ENCODE measurements at regions not wholly inside any gene's neighbourhood (a gene's known extent, or its start where the extent isn't known, plus 50 kb on each side); places are given as distances from the start of the nearest gene placed in this dataset.

DNA sequence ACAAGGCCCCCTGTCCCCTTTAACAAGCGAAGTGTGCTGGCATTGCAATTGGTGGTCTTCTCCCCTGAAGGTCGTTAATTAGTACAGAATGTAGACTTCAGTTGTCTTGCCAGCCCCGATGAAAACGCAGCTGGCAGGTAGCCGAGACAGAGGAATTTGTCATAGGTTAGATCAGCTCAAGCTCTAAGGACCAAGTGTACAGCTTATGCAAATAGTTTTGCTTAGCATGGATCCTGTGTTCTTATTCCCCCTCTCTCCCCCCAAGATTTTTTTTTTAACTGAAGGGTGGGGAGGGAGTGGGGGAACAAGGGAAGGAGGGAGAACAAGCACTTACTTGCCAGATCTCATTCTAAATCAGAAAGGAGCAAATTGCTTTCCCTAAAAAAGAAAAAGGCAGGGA, 58.6 kb upstream of the PARP11 start:
- TF ChIP-seq POLR2A (IDR thresholded peaks at IDR 0.05), result no peak
- no peak for TF ChIP-seq POLR2AphosphoS5 (IDR thresholded peaks at IDR 0.05)
- TF ChIP-seq, protein P1, sequence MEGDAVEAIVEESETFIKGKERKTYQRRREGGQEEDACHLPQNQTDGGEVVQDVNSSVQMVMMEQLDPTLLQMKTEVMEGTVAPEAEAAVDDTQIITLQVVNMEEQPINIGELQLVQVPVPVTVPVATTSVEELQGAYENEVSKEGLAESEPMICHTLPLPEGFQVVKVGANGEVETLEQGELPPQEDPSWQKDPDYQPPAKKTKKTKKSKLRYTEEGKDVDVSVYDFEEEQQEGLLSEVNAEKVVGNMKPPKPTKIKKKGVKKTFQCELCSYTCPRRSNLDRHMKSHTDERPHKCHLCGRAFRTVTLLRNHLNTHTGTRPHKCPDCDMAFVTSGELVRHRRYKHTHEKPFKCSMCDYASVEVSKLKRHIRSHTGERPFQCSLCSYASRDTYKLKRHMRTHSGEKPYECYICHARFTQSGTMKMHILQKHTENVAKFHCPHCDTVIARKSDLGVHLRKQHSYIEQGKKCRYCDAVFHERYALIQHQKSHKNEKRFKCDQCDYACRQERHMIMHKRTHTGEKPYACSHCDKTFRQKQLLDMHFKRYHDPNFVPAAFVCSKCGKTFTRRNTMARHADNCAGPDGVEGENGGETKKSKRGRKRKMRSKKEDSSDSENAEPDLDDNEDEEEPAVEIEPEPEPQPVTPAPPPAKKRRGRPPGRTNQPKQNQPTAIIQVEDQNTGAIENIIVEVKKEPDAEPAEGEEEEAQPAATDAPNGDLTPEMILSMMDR (IDR thresholded peaks at IDR 0.05), result no peak
- Histone ChIP-seq H3K36me3 (no peaks in the 10 kb centered on the region), H3K27me3 (peaks cover 0 to 8% of the 10 kb centered on the region in 2 donors), H3K4me1 (no peaks in the 10 kb centered on the region), H3K9me3 (no peaks in the 10 kb centered on the region), H3K4me3 (no peak overlapping the region), H3K27ac (no peak overlapping the region)
- intact Hi-C loops (cut with DNase I; ENCODE audit: low total_unique reads), result loop anchor here (1.0 kb wide), 1 partner anchor 9 kb away; no protein-coding TSS in a partner anchor
- DNase-seq (ENCODE audit: low spot score in 2 of 2), result peak in 1 of 2 donors; percentile 23

DNA sequence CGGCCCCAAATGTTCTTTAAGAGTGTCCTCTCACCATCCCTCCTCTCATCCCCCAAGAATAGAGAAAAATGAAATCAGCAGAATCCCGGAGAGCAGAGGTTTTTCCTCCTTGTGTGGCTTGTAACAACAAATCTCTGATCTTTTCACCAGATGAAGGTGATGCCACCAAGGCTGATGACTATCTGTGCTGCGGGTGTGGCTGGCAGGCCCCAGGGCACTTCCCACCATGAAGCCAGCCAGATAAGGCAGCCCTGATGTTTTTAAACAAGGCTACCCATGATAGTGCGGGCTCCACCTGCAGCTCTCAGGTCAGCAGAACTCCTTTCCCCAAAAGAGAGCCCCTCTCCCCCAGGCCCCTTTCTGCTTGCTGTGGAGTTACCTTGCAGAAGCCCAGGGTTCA, 58.0 kb upstream of the PARP11 start:
- intact Hi-C loops (cut with DNase I; ENCODE audit: low total_unique reads), result no loop called here
- Histone ChIP-seq H3K36me3 (no peaks in the 10 kb centered on the region), H3K9me3 (no peaks in the 10 kb centered on the region), H3K27ac (no peak overlapping the region), H3K27me3 (peaks cover 0 to 8% of the 10 kb centered on the region in 2 donors), H3K4me1 (no peaks in the 10 kb centered on the region), H3K4me3 (no peak overlapping the region)
- TF ChIP-seq POLR2AphosphoS5 (IDR thresholded peaks at IDR 0.05) (no peak), POLR2A (IDR thresholded peaks at IDR 0.05) (no peak)
- TF ChIP-seq, protein P1 (IDR thresholded peaks at IDR 0.05), result no peak
- DNase-seq (ENCODE audit: low spot score in 2 of 2), result no peak

DNA sequence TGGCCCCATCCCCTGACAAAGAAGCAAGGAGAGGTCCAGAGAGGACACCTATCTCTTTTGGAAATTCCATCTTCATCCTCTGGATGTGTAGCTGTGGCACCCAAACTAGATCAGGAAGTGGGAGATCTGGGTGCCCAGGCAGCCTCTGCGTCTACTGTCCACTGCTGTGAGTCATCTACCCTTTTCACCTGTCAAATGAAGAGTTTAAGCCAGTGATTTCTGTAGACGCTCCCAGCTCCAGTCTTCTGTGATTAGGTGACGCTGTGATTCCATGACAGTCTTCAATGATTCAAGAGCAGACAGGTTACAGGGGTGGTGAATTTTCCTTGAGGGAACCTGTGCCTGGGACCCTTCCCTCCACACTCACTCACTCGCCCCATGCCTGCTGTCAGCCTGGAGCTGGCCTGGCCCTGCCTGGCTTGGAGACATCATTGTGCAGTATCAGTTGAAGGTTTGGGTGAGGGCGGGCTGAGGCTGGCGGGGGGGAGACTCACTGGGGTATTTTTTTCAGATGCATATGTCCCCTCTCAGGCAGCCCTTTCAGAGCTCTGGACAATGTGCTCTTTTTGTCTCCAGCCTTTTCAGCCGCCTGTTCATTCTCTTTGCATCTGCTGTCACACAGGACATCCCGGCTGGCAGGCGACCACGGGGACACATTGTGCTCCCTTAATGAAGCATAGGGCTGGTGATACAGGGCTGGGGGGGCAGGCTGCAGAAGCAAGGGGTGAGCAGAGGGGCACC, 56.8 kb upstream of the PARP11 start:
- Histone ChIP-seq H3K9me3 (no peaks in the 10 kb centered on the region), H3K36me3 (no peaks in the 10 kb centered on the region), H3K27me3 (peaks cover 0 to 8% of the 10 kb centered on the region in 2 donors)

DNA sequence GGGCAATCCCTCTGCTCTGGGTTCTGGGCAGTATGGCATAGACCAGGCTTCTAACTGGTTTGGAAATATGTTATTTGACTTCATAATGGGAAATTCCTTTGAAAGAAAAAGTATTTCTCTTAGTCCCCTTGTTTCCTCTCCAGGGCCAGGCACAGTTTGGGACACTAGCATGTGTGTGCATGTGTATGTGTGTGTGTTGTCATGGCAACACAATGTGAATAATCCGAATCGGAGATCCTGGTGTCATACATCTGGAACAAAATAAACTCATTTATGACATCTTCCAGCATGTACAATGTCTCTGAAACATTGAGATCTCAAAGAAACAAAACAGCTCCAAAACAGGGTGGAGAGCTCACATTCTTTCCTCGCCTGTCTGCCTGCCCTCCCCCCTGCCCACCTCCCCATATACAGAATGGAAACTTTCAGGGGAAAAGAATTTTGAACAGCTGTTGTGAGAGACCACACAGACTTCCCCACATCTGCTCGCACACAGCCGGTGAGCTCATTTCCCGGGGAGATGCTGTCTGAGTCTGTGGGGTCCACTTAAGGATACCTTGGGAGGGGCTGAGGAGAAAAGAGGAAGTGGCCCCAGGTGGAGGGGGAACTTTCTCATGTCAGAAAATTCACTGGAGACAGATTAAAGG, 55.5 kb upstream of the PARP11 start:
- TF ChIP-seq POLR2A (IDR thresholded peaks at IDR 0.05) (no peak), POLR2AphosphoS5 (IDR thresholded peaks at IDR 0.05) (no peak)
- TF ChIP-seq, protein P1 (IDR thresholded peaks at IDR 0.05), result no peak
- H3K9me3 ChIP-seq, result no peaks in the 10 kb centered on the region
- H3K36me3 ChIP-seq, result no peaks in the 10 kb centered on the region
- intact Hi-C loops (cut with DNase I; ENCODE audit: low total_unique reads), result no loop called here
- no peaks in the 10 kb centered on the region for H3K4me1 ChIP-seq
- peaks cover 0 to 8% of the 10 kb centered on the region in 2 donors for H3K27me3 ChIP-seq
- DNase-seq (ENCODE audit: low spot score in 2 of 2), result no peak
- no peak overlapping the region for H3K27ac ChIP-seq
- H3K4me3 ChIP-seq, result no peak overlapping the region

More for the DNA sequence above, 56.8 kb upstream of the PARP11 start:
- DNase-seq (ENCODE audit: low spot score in 2 of 2), result no peak
- Histone ChIP-seq H3K4me1 (no peaks in the 10 kb centered on the region), H3K27ac (no peak overlapping the region), H3K4me3 (no peak overlapping the region)
- TF ChIP-seq, protein P1 (IDR thresholded peaks at IDR 0.05), result no peak
- TF ChIP-seq POLR2A (IDR thresholded peaks at IDR 0.05) (no peak), POLR2AphosphoS5 (IDR thresholded peaks at IDR 0.05) (no peak)
- intact Hi-C loops (cut with DNase I; ENCODE audit: low total_unique reads), result no loop called here

DNA sequence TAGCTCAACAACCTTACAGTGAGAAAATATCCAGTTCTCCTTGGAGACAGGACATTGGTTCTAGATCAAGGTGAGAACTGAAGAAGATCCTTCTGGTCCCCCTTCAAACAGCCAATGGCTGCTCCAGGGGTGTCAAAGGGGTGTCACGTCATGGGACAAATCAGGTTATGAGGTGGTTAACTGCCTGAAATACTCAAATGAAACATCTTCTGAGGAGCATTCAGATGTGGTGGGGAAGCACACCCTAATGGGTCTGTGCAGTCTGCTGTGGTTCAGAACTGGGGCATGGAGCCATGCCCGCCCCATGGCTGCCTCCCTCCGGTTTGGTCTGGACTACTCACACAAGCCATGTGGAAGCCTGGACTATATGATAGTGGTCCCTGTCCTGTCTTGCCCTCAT, 52.4 kb upstream of the PARP11 start:
- DNase-seq (ENCODE audit: low spot score in 2 of 2), result no peak
- Histone ChIP-seq H3K27me3 (peaks cover 0 to 7% of the 10 kb centered on the region in 2 donors), H3K27ac (no peak overlapping the region), H3K36me3 (no peaks in the 10 kb centered on the region), H3K4me3 (no peak overlapping the region), H3K9me3 (no peaks in the 10 kb centered on the region), H3K4me1 (no peaks in the 10 kb centered on the region)
- TF ChIP-seq, protein P1 (IDR thresholded peaks at IDR 0.05), result no peak
- TF ChIP-seq POLR2A (IDR thresholded peaks at IDR 0.05) (no peak), POLR2AphosphoS5 (IDR thresholded peaks at IDR 0.05) (no peak)
- intact Hi-C loops (cut with DNase I; ENCODE audit: low total_unique reads), result no loop called here

All from breast epithelium (tissue), 4 donors.